ENCODE measurements at regions not wholly inside any gene's neighbourhood (a gene's known extent, or its start where the extent isn't known, plus 50 kb on each side); places are given as distances from the start of the nearest gene placed in this dataset.

- TF ChIP-seq, protein P1, sequence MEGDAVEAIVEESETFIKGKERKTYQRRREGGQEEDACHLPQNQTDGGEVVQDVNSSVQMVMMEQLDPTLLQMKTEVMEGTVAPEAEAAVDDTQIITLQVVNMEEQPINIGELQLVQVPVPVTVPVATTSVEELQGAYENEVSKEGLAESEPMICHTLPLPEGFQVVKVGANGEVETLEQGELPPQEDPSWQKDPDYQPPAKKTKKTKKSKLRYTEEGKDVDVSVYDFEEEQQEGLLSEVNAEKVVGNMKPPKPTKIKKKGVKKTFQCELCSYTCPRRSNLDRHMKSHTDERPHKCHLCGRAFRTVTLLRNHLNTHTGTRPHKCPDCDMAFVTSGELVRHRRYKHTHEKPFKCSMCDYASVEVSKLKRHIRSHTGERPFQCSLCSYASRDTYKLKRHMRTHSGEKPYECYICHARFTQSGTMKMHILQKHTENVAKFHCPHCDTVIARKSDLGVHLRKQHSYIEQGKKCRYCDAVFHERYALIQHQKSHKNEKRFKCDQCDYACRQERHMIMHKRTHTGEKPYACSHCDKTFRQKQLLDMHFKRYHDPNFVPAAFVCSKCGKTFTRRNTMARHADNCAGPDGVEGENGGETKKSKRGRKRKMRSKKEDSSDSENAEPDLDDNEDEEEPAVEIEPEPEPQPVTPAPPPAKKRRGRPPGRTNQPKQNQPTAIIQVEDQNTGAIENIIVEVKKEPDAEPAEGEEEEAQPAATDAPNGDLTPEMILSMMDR (IDR thresholded peaks at IDR 0.05; ENCODE audit: extremely low read depth, low read depth, low read length) = no peak
- no peak overlapping the region for H3K4me2 ChIP-seq (ENCODE audit: insufficient read depth, low read length)
- no peaks in the 10 kb centered on the region for H3K79me2 ChIP-seq (ENCODE audit: insufficient read depth, low read length)
- no peak overlapping the region for H3K27ac ChIP-seq (ENCODE audit: low read depth, low read length)
- H2AFZ ChIP-seq (ENCODE audit: low read length) = no peak overlapping the region
- H3K36me3 ChIP-seq (ENCODE audit: insufficient read depth, low read length) = no peaks in the 10 kb centered on the region
- H3K4me1 ChIP-seq (ENCODE audit: insufficient read depth, low read length) = peaks cover 13% of the 10 kb centered on the region
- no peaks in the 10 kb centered on the region for H3K27me3 ChIP-seq (ENCODE audit: insufficient read depth, low read length)
- H4K20me1 ChIP-seq (ENCODE audit: insufficient read depth, low read length) = no peaks in the 10 kb centered on the region
- H3K9me3 ChIP-seq (ENCODE audit: low read depth, low read length) = no peaks in the 10 kb centered on the region
- no peak for DNase-seq (ENCODE audit: insufficient read length, low spot score, missing footprints)
- no peak overlapping the region for H3K4me3 ChIP-seq (ENCODE audit: insufficient read depth, low read length)
Measured at GRCh38 chr2:12486205-12487118, 230.3 kb upstream of the TRIB2 start.

DNA sequence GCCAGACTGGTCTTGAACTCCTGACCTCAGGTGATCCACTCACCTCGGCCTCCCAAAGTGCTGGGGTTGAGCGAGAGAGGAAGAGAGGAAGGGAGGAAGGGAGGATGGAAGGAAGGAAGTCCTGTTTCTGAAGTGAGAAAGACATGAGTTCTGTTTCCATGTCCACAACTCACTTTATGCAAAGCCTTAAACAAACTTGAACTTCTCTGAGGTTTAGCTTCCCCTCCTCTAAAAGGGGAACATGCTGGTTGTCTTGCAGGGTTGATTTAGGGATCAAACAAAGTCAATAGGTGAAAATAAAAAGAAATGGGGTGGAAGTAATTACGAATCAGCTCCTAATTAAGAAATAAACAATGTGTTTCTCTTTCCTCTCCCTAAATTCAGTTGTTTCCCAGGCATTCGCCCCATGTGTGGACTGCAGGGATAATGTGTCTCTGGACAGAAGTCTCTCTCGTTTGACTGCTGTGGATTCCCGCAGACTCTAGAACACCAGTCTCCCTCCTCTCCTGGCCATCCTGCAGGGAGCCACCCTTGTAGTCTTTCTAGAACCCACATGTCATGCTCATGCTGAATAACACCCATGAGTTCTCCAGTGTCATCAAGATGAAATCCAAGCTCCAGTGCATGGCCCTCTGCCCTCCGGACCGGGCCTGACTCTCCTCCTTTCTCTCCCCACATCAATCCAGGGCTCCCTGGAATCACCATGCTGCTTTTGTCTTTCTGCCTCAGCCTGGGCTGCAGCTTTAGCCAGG lies 229.3 kb upstream of the TRIB2 start:
- no peaks in the 10 kb centered on the region for H3K36me3 ChIP-seq (ENCODE audit: insufficient read depth, low read length)
- H3K4me2 ChIP-seq (ENCODE audit: insufficient read depth, low read length) = no peak overlapping the region
- no peaks in the 10 kb centered on the region for H3K9me3 ChIP-seq (ENCODE audit: low read depth, low read length)
- no peak overlapping the region for H2AFZ ChIP-seq (ENCODE audit: low read length)
- no peaks in the 10 kb centered on the region for H3K79me2 ChIP-seq (ENCODE audit: insufficient read depth, low read length)
- no peak overlapping the region for H3K27ac ChIP-seq (ENCODE audit: low read depth, low read length)
- no peak for DNase-seq (ENCODE audit: insufficient read length, low spot score, missing footprints)
- TF ChIP-seq, protein P1 (IDR thresholded peaks at IDR 0.05; ENCODE audit: extremely low read depth, low read depth, low read length) = no peak
- peaks cover 13% of the 10 kb centered on the region for H3K4me1 ChIP-seq (ENCODE audit: insufficient read depth, low read length)
- no peaks in the 10 kb centered on the region for H4K20me1 ChIP-seq (ENCODE audit: insufficient read depth, low read length)
- no peak overlapping the region for H3K4me3 ChIP-seq (ENCODE audit: insufficient read depth, low read length)
- H3K27me3 ChIP-seq (ENCODE audit: insufficient read depth, low read length) = no peaks in the 10 kb centered on the region

- H4K20me1 ChIP-seq (ENCODE audit: insufficient read depth, low read length) = no peaks in the 10 kb centered on the region
- no peak overlapping the region for H2AFZ ChIP-seq (ENCODE audit: low read length)
- H3K4me2 ChIP-seq (ENCODE audit: insufficient read depth, low read length) = no peak overlapping the region
Measured at GRCh38 chr2:12488352-12489318, 228.1 kb upstream of the TRIB2 start.

More at GRCh38 chr2:12488352-12489318, 228.1 kb upstream of the TRIB2 start:
- Histone ChIP-seq H3K4me1 (ENCODE audit: insufficient read depth, low read length) (peaks cover 18% of the 10 kb centered on the region), H3K4me3 (ENCODE audit: insufficient read depth, low read length) (no peak overlapping the region), H3K27me3 (ENCODE audit: insufficient read depth, low read length) (no peaks in the 10 kb centered on the region), H3K36me3 (ENCODE audit: insufficient read depth, low read length) (no peaks in the 10 kb centered on the region), H3K79me2 (ENCODE audit: insufficient read depth, low read length) (no peaks in the 10 kb centered on the region), H3K9me3 (ENCODE audit: low read depth, low read length) (no peaks in the 10 kb centered on the region), H3K27ac (ENCODE audit: low read depth, low read length) (no peak overlapping the region)
- DNase-seq (ENCODE audit: insufficient read length, low spot score, missing footprints) = no peak
- TF ChIP-seq, protein P1 (IDR thresholded peaks at IDR 0.05; ENCODE audit: extremely low read depth, low read depth, low read length) = no peak
